Smooth muscle cell (in vitro differentiated cells): ENCODE measurements at regions not wholly inside any gene's neighbourhood (a gene's known extent, or its start where the extent isn't known, plus 50 kb on each side); places are given as distances from the start of the nearest gene placed in this dataset.

Experiments
- DNase-seq: peaks from one replicate; lab custom pipeline; 2025; ENCODE audit not compliant: unreplicated experiment; lab: John Stamatoyannopoulos, UW
- H2AFZ ChIP-seq: fragments of 200-600 bp; sonication (generic); 2 replicates; pipeline ENCODE4 v1.6.0; 2016; ENCODE audit warnings: antibody characterized with exemption, low read depth, mild to moderate bottlenecking
- H3F3A ChIP-seq: fragments of 200-600 bp; sonication (generic); 2 replicates; pipeline ENCODE4 v1.6.0; 2017; ENCODE audit warnings: antibody characterized with exemption, low read depth
- H3K27ac ChIP-seq: fragments of 200-600 bp; sonication (generic); 2 replicates; pipeline ENCODE4 v1.5.1; 2016; ENCODE audit warnings: low read depth, mild to moderate bottlenecking
- H3K27me3 ChIP-seq: fragments of 200-600 bp; sonication (generic); 2 replicates; pipeline ENCODE4 v1.6.1; 2016; ENCODE audit warnings: low read depth, mild to moderate bottlenecking
- H3K36me3 ChIP-seq: fragments of 200-600 bp; sonication (generic); 2 replicates; pipeline ENCODE4 v1.5.1; 2016; ENCODE audit warnings: low read depth
- H3K4me1 ChIP-seq: fragments of 200-600 bp; sonication (generic); 2 replicates; pipeline ENCODE4 v1.5.1; 2016; ENCODE audit warnings: low read depth
- H3K4me2 ChIP-seq: fragments of 200-600 bp; sonication (generic); 2 replicates; pipeline ENCODE4 v1.6.0; 2016; ENCODE audit warnings: mild to moderate bottlenecking
- H3K4me3 ChIP-seq: fragments of 200-600 bp; sonication (generic); 2 replicates; pipeline ENCODE4 v1.5.1; 2016; ENCODE audit warnings: mild to moderate bottlenecking
- H3K79me2 ChIP-seq: fragments of 200-600 bp; sonication (generic); 2 replicates; pipeline ENCODE4 v1.6.0; 2016; ENCODE audit warnings: low read depth, mild to moderate bottlenecking
- H3K9ac ChIP-seq: fragments of 200-600 bp; sonication (generic); 2 replicates; pipeline ENCODE4 v1.6.0; 2016; ENCODE audit warnings: low read depth
- H3K9me3 ChIP-seq: fragments of 200-600 bp; sonication (generic); replicated peaks from 2 replicates; pipeline ENCODE4 v1.5.1; 2016; ENCODE audit warnings: low read depth
- H4K20me1 ChIP-seq: fragments of 200-600 bp; sonication (generic); 2 replicates; pipeline ENCODE4 v1.6.0; 2016; ENCODE audit warnings: low read depth
- CTCF ChIP-seq: fragments of 200-600 bp; sonication (generic); IDR thresholded peaks from 2 replicates; pipeline ENCODE4 v1.5.1; 2017; ENCODE audit warnings: borderline replicate concordance, mild to moderate bottlenecking, antibody characterized with exemption; ENCODE audit not compliant: insufficient read depth, poor library complexity, severe bottlenecking
- WGBS: methylation state at CpG from one replicate; pipeline ENCODE4 v1.1.7; 2016; ENCODE audit warnings: low lambda C conversion rate; 5-methylcytosine and 5-hydroxymethylcytosine counted together

- H3F3A ChIP-seq = no peaks in the 10 kb centered on the region
- H3K27me3 ChIP-seq = no peaks in the 10 kb centered on the region
- no peak overlapping the region for H3K27ac ChIP-seq
- H4K20me1 ChIP-seq = no peaks in the 10 kb centered on the region
- no peaks in the 10 kb centered on the region for H3K4me1 ChIP-seq
- no peak for TF ChIP-seq CTCF
- H3K79me2 ChIP-seq = no peaks in the 10 kb centered on the region
- H3K9ac ChIP-seq = no peak overlapping the region
- H3K36me3 ChIP-seq = no peaks in the 10 kb centered on the region
- H3K4me2 ChIP-seq = no peak overlapping the region
- H3K4me3 ChIP-seq = no peak overlapping the region
- WGBS = 88% methylated on average over 1 of the region's 1 CpG
- no peaks in the 10 kb centered on the region for H3K9me3 ChIP-seq
- DNase-seq = no peak
- no peak overlapping the region for H2AFZ ChIP-seq
These were observed 319.0 kb upstream of the SNX7 start for GRCh38 chr1:98342566-98342965.

- 92% methylated on average over 4 of the region's 4 CpGs for WGBS
- H3K79me2 ChIP-seq = no peaks in the 10 kb centered on the region
These were observed 321.0 kb upstream of the SNX7 start for GRCh38 chr1:98340511-98340910.

DNA sequence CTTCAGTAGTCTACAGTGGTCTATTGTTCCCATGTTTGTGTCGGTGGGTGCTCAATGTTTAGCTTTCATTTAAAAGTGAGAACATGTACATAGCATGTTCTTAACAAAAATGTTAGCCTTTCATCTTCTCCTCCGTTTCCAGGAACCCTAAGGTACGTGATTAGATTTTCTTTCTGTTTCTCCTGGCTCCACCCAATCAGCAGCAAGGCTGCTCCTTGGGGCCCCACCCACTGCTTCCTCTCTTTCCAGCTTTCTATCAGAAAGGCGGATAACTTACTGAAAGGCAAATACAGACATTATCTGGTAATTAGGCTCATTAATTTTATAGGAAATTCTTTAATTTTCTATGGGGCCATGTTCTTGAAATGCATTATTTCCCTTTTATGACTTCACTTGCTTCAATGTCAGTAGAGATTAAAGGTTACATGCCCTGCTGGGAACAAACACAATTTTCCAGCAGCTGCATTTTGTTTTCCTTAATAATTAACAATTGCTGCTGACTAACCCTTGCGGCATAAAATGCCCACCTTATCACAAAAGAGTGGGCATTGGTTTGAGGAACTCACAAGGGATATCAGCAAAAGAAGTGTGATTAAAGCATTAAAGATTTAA lies 324.9 kb upstream of the SNX7 start:
- no peak for TF ChIP-seq CTCF

More at GRCh38 chr1:98340511-98340910, 321.0 kb upstream of the SNX7 start:
- Histone ChIP-seq H3K9ac (no peak overlapping the region), H3F3A (no peaks in the 10 kb centered on the region), H3K27ac (no peak overlapping the region), H3K27me3 (no peaks in the 10 kb centered on the region), H3K4me1 (no peaks in the 10 kb centered on the region), H3K4me2 (no peak overlapping the region), H3K36me3 (no peaks in the 10 kb centered on the region), H3K9me3 (no peaks in the 10 kb centered on the region), H2AFZ (no peak overlapping the region), H3K4me3 (no peak overlapping the region), H4K20me1 (no peaks in the 10 kb centered on the region)
- no peak for DNase-seq
- TF ChIP-seq CTCF = no peak

GRCh38 chr1:98333936-98334335 lies 327.6 kb upstream of the SNX7 start:
- no peaks in the 10 kb centered on the region for H3K4me1 ChIP-seq
- no peaks in the 10 kb centered on the region for H3K36me3 ChIP-seq
- H2AFZ ChIP-seq = no peak overlapping the region
- H3K4me2 ChIP-seq = no peak overlapping the region
- H3K27ac ChIP-seq = no peak overlapping the region
- TF ChIP-seq CTCF = no peak
- DNase-seq = no peak
- no peaks in the 10 kb centered on the region for H4K20me1 ChIP-seq
- H3K27me3 ChIP-seq = no peaks in the 10 kb centered on the region
- H3F3A ChIP-seq = no peaks in the 10 kb centered on the region
- 57% methylated on average over 3 of the region's 3 CpGs for WGBS
- no peaks in the 10 kb centered on the region for H3K9me3 ChIP-seq
- no peak overlapping the region for H3K9ac ChIP-seq
- H3K4me3 ChIP-seq = no peak overlapping the region
- H3K79me2 ChIP-seq = no peaks in the 10 kb centered on the region

More for the DNA sequence above, 324.9 kb upstream of the SNX7 start:
- Histone ChIP-seq H3K9ac (no peak overlapping the region), H3K4me1 (no peaks in the 10 kb centered on the region), H2AFZ (no peak overlapping the region), H3F3A (no peaks in the 10 kb centered on the region), H3K79me2 (no peaks in the 10 kb centered on the region), H3K27ac (no peak overlapping the region), H3K4me3 (peak overlapping the region; percentile 12), H3K36me3 (no peaks in the 10 kb centered on the region), H3K4me2 (no peak overlapping the region), H4K20me1 (no peaks in the 10 kb centered on the region), H3K27me3 (no peaks in the 10 kb centered on the region), H3K9me3 (no peaks in the 10 kb centered on the region)
- WGBS = 91% methylated on average over 5 of the region's 5 CpGs
- no peak for DNase-seq
